ENCODE measurements at regions not wholly inside any gene's neighbourhood (a gene's known extent, or its start where the extent isn't known, plus 50 kb on each side); places are given as distances from the start of the nearest gene placed in this dataset.

- H3K36me3 Mint-ChIP-seq (ENCODE audit: low read depth), result no peaks in the 10 kb centered on the region
- no peak for DNase-seq (ENCODE audit: low spot score)
- H3K4me3 Mint-ChIP-seq (ENCODE audit: low read depth), result no peak overlapping the region
- H3K27ac Mint-ChIP-seq, result no peak overlapping the region
- no peaks in the 10 kb centered on the region for H3K4me1 Mint-ChIP-seq (ENCODE audit: low read depth)
- H3K9me3 Mint-ChIP-seq, result no peaks in the 10 kb centered on the region
- peaks cover 5% of the 10 kb centered on the region for H3K27me3 Mint-ChIP-seq (ENCODE audit: low read depth)
- intact Hi-C loops (cut with micrococcal nuclease), result no loop called here
These were observed 146.4 kb upstream of the SHB start for GRCh38 chr9:38215465-38215864.

GRCh38 chr9:38214432-38214831 is 145.4 kb upstream of the SHB start:
- H3K9me3 Mint-ChIP-seq, result no peaks in the 10 kb centered on the region
- H3K27me3 Mint-ChIP-seq (ENCODE audit: low read depth), result peaks cover 5% of the 10 kb centered on the region
- intact Hi-C loops (cut with micrococcal nuclease), result no loop called here
- no peaks in the 10 kb centered on the region for H3K36me3 Mint-ChIP-seq (ENCODE audit: low read depth)
- no peak overlapping the region for H3K4me3 Mint-ChIP-seq (ENCODE audit: low read depth)
- H3K4me1 Mint-ChIP-seq (ENCODE audit: low read depth), result no peaks in the 10 kb centered on the region
- no peak for DNase-seq (ENCODE audit: low spot score)
- H3K27ac Mint-ChIP-seq, result no peak overlapping the region

GRCh38 chr9:38213631-38214299 is 144.7 kb upstream of the SHB start:
- intact Hi-C loops (cut with micrococcal nuclease), result no loop called here
- no peak for DNase-seq (ENCODE audit: low spot score)
- H3K4me1 Mint-ChIP-seq (ENCODE audit: low read depth), result no peaks in the 10 kb centered on the region
- H3K4me3 Mint-ChIP-seq (ENCODE audit: low read depth), result no peak overlapping the region
- H3K27ac Mint-ChIP-seq, result no peak overlapping the region
- H3K9me3 Mint-ChIP-seq, result no peaks in the 10 kb centered on the region
- H3K36me3 Mint-ChIP-seq (ENCODE audit: low read depth), result no peaks in the 10 kb centered on the region
- peaks cover 5% of the 10 kb centered on the region for H3K27me3 Mint-ChIP-seq (ENCODE audit: low read depth)

- H3K9me3 Mint-ChIP-seq, result no peaks in the 10 kb centered on the region
- no peak overlapping the region for H3K4me3 Mint-ChIP-seq (ENCODE audit: low read depth)
- H3K27me3 Mint-ChIP-seq (ENCODE audit: low read depth), result peaks cover 2% of the 10 kb centered on the region
- intact Hi-C loops (cut with micrococcal nuclease), result no loop called here
- no peaks in the 10 kb centered on the region for H3K4me1 Mint-ChIP-seq (ENCODE audit: low read depth)
- DNase-seq (ENCODE audit: low spot score), result no peak
- no peak overlapping the region for H3K27ac Mint-ChIP-seq
- H3K36me3 Mint-ChIP-seq (ENCODE audit: low read depth), result no peaks in the 10 kb centered on the region
These were observed 143.0 kb upstream of the SHB start for GRCh38 chr9:38212016-38212415.

- H3K4me1 Mint-ChIP-seq (ENCODE audit: low read depth), result no peaks in the 10 kb centered on the region
- intact Hi-C loops (cut with micrococcal nuclease), result no loop called here
- H3K4me3 Mint-ChIP-seq (ENCODE audit: low read depth), result no peak overlapping the region
- no peak overlapping the region for H3K27ac Mint-ChIP-seq
- H3K9me3 Mint-ChIP-seq, result no peaks in the 10 kb centered on the region
- no peak for DNase-seq (ENCODE audit: low spot score)
- H3K36me3 Mint-ChIP-seq (ENCODE audit: low read depth), result no peaks in the 10 kb centered on the region
- peaks cover 2% of the 10 kb centered on the region for H3K27me3 Mint-ChIP-seq (ENCODE audit: low read depth)
These were observed 142.0 kb upstream of the SHB start for GRCh38 chr9:38211002-38211401.

- Mint-ChIP-seq H3K36me3 (ENCODE audit: low read depth) (no peaks in the 10 kb centered on the region), H3K9me3 (no peaks in the 10 kb centered on the region)
- intact Hi-C loops (cut with micrococcal nuclease), result no loop called here
These were observed 139.3 kb upstream of the SHB start for GRCh38 chr9:38208206-38208901.

GRCh38 chr9:38207247-38207778 is 138.3 kb upstream of the SHB start:
- Mint-ChIP-seq H3K9me3 (no peaks in the 10 kb centered on the region), H3K27me3 (ENCODE audit: low read depth) (no peaks in the 10 kb centered on the region), H3K4me1 (ENCODE audit: low read depth) (no peaks in the 10 kb centered on the region), H3K4me3 (ENCODE audit: low read depth) (no peak overlapping the region), H3K36me3 (ENCODE audit: low read depth) (no peaks in the 10 kb centered on the region), H3K27ac (no peak overlapping the region)
- intact Hi-C loops (cut with micrococcal nuclease), result no loop called here
- no peak for DNase-seq (ENCODE audit: low spot score)

More at GRCh38 chr9:38208206-38208901, 139.3 kb upstream of the SHB start:
- no peak overlapping the region for H3K4me3 Mint-ChIP-seq (ENCODE audit: low read depth)
- H3K4me1 Mint-ChIP-seq (ENCODE audit: low read depth), result no peaks in the 10 kb centered on the region
- DNase-seq (ENCODE audit: low spot score), result no peak
- H3K27ac Mint-ChIP-seq, result no peak overlapping the region
- H3K27me3 Mint-ChIP-seq (ENCODE audit: low read depth), result no peaks in the 10 kb centered on the region

GRCh38 chr9:38205279-38205678 is 136.3 kb upstream of the SHB start:
- intact Hi-C loops (cut with micrococcal nuclease), result no loop called here
- Mint-ChIP-seq H3K9me3 (no peaks in the 10 kb centered on the region), H3K4me3 (ENCODE audit: low read depth) (no peak overlapping the region), H3K4me1 (ENCODE audit: low read depth) (no peaks in the 10 kb centered on the region), H3K36me3 (ENCODE audit: low read depth) (no peaks in the 10 kb centered on the region), H3K27me3 (ENCODE audit: low read depth) (no peaks in the 10 kb centered on the region), H3K27ac (no peak overlapping the region)
- no peak for DNase-seq (ENCODE audit: low spot score)

GRCh38 chr9:38202336-38202938 is 133.4 kb upstream of the SHB start:
- intact Hi-C loops (cut with micrococcal nuclease), result no loop called here
- no peaks in the 10 kb centered on the region for H3K4me1 Mint-ChIP-seq (ENCODE audit: low read depth)

GRCh38 chr9:38201844-38202243 is 132.8 kb upstream of the SHB start:
- Mint-ChIP-seq H3K4me3 (ENCODE audit: low read depth) (no peak overlapping the region), H3K27ac (no peak overlapping the region)

More at GRCh38 chr9:38202336-38202938, 133.4 kb upstream of the SHB start:
- H3K9me3 Mint-ChIP-seq, result no peaks in the 10 kb centered on the region
- no peak overlapping the region for H3K4me3 Mint-ChIP-seq (ENCODE audit: low read depth)
- no peak for DNase-seq (ENCODE audit: low spot score)
- no peaks in the 10 kb centered on the region for H3K36me3 Mint-ChIP-seq (ENCODE audit: low read depth)
- H3K27me3 Mint-ChIP-seq (ENCODE audit: low read depth), result no peaks in the 10 kb centered on the region
- H3K27ac Mint-ChIP-seq, result no peak overlapping the region

GRCh38 chr9:38200431-38200830 is 131.4 kb upstream of the SHB start:
- no peak for DNase-seq (ENCODE audit: low spot score)
- Mint-ChIP-seq H3K9me3 (no peaks in the 10 kb centered on the region), H3K27me3 (ENCODE audit: low read depth) (no peaks in the 10 kb centered on the region), H3K36me3 (ENCODE audit: low read depth) (no peaks in the 10 kb centered on the region), H3K4me3 (ENCODE audit: low read depth) (no peak overlapping the region), H3K27ac (no peak overlapping the region), H3K4me1 (ENCODE audit: low read depth) (no peaks in the 10 kb centered on the region)
- intact Hi-C loops (cut with micrococcal nuclease), result no loop called here

More at GRCh38 chr9:38201844-38202243, 132.8 kb upstream of the SHB start:
- H3K4me1 Mint-ChIP-seq (ENCODE audit: low read depth), result no peaks in the 10 kb centered on the region
- H3K36me3 Mint-ChIP-seq (ENCODE audit: low read depth), result no peaks in the 10 kb centered on the region
- no peak for DNase-seq (ENCODE audit: low spot score)
- no peaks in the 10 kb centered on the region for H3K27me3 Mint-ChIP-seq (ENCODE audit: low read depth)
- no peaks in the 10 kb centered on the region for H3K9me3 Mint-ChIP-seq
- intact Hi-C loops (cut with micrococcal nuclease), result no loop called here

- H3K27ac Mint-ChIP-seq, result no peak overlapping the region
- DNase-seq (ENCODE audit: low spot score), result no peak
- no peaks in the 10 kb centered on the region for H3K27me3 Mint-ChIP-seq (ENCODE audit: low read depth)
- intact Hi-C loops (cut with micrococcal nuclease), result no loop called here
- no peaks in the 10 kb centered on the region for H3K4me1 Mint-ChIP-seq (ENCODE audit: low read depth)
- H3K9me3 Mint-ChIP-seq, result no peaks in the 10 kb centered on the region
- H3K36me3 Mint-ChIP-seq (ENCODE audit: low read depth), result no peaks in the 10 kb centered on the region
- no peak overlapping the region for H3K4me3 Mint-ChIP-seq (ENCODE audit: low read depth)
These were observed 129.1 kb upstream of the SHB start for GRCh38 chr9:38198140-38198539.

- Mint-ChIP-seq H3K4me1 (ENCODE audit: low read depth) (no peaks in the 10 kb centered on the region), H3K27ac (no peak overlapping the region), H3K27me3 (ENCODE audit: low read depth) (no peaks in the 10 kb centered on the region), H3K9me3 (no peaks in the 10 kb centered on the region), H3K36me3 (ENCODE audit: low read depth) (no peaks in the 10 kb centered on the region), H3K4me3 (ENCODE audit: low read depth) (no peak overlapping the region)
- intact Hi-C loops (cut with micrococcal nuclease), result no loop called here
- DNase-seq (ENCODE audit: low spot score), result no peak
These were observed 127.7 kb upstream of the SHB start for GRCh38 chr9:38196714-38197113.

Data from activated T-helper 2 cell treated with anti-CD3 and anti-CD28 coated beads, Interferon-gamma antibody, Interleukin-2, Interleukin-4, amounts not matched to agents 10 μg/mL and 5 μg/mL and 100 μg/mL, durations not matched to agents 14 hours and 24 hours and 36 hours (primary cell).